ENCODE measurements at regions not wholly inside any gene's neighbourhood (a gene's known extent, or its start where the extent isn't known, plus 50 kb on each side); places are given as distances from the start of the nearest gene placed in this dataset.

DNA sequence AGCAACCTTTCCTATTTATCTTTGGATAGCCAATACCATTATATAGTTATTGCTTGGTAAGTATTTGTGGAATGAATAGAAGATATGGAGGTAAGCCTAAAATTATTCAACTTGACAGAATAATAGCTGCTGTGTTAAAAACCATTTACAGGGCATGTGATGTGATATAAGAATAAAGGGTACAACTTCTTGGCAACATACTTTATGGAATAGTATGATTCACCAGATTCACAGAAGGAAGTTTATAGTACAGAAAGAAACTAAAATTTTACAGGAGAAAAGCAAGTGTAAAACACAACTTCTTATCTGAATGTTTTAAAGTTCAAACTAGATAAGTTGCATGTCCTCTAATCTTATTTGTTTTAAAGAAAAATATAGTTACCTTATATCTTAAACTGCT is 186.4 kb upstream of the ZRANB2 start:
- H3K9me3 ChIP-seq (ENCODE audit: control insufficient read depth, insufficient read depth, low read length), result no peaks in the 10 kb centered on the region
- no peak overlapping the region for H3K9ac ChIP-seq (ENCODE audit: low read depth, low read length)
- H3K4me1 ChIP-seq (ENCODE audit: control insufficient read depth, insufficient read depth, low read length), result no peaks in the 10 kb centered on the region
- H3K27ac ChIP-seq (ENCODE audit: low read depth, low read length), result no peak overlapping the region
- H3K27me3 ChIP-seq (ENCODE audit: control insufficient read depth, insufficient read depth, low read length), result no peaks in the 10 kb centered on the region
- no peak overlapping the region for H3K4me3 ChIP-seq (ENCODE audit: low read depth, low read length)
- no peaks in the 10 kb centered on the region for H3K36me3 ChIP-seq (ENCODE audit: control insufficient read depth, insufficient read depth, low read length)

DNA sequence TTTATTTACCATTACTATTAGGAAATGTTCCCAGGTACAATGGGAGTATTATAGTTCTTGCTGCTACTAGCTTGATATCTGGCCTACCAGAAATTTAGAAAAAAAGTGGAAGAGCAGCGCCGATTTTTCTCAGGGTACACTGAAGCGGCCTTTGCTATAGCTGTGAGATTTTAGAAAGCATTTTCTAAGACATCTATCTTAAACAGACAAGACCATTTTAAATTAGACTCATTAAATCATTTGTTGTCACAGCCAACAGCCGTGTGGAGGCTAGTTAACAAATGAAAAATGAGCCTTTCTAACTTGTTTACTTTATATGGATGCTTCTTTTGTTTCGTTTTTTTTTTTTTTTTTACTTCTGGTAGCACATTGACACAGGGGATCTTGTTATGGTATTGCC is 183.2 kb upstream of the ZRANB2 start:
- Histone ChIP-seq H3K27me3 (ENCODE audit: control insufficient read depth, insufficient read depth, low read length) (no peaks in the 10 kb centered on the region), H3K4me1 (ENCODE audit: control insufficient read depth, insufficient read depth, low read length) (no peaks in the 10 kb centered on the region), H3K4me3 (ENCODE audit: low read depth, low read length) (no peak overlapping the region), H3K27ac (ENCODE audit: low read depth, low read length) (no peak overlapping the region), H3K9ac (ENCODE audit: low read depth, low read length) (no peak overlapping the region), H3K9me3 (ENCODE audit: control insufficient read depth, insufficient read depth, low read length) (no peaks in the 10 kb centered on the region), H3K36me3 (ENCODE audit: control insufficient read depth, insufficient read depth, low read length) (no peaks in the 10 kb centered on the region)

DNA sequence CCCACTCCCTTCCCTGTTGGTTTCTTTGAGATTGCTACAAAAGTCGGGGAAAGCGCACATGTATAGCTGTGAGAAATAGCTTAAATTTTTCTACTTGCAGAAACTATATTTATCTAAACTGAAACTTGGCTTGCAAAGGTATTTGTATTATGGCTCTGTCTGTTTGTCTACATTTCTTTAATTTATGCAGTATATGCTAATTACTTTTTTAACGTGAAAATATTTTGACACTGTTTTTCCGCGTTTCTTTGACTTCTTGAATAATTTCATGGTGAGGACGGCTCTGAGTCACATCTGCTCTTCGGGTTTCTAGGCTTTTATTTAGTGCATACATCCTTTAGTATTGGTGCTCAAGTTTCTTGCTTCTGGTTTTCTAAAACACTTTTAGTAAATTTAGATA is 182.1 kb upstream of the ZRANB2 start:
- Histone ChIP-seq H3K9ac (ENCODE audit: low read depth, low read length) (no peak overlapping the region), H3K9me3 (ENCODE audit: control insufficient read depth, insufficient read depth, low read length) (no peaks in the 10 kb centered on the region), H3K4me1 (ENCODE audit: control insufficient read depth, insufficient read depth, low read length) (no peaks in the 10 kb centered on the region), H3K4me3 (ENCODE audit: low read depth, low read length) (no peak overlapping the region), H3K36me3 (ENCODE audit: control insufficient read depth, insufficient read depth, low read length) (no peaks in the 10 kb centered on the region), H3K27me3 (ENCODE audit: control insufficient read depth, insufficient read depth, low read length) (no peaks in the 10 kb centered on the region), H3K27ac (ENCODE audit: low read depth, low read length) (no peak overlapping the region)

DNA sequence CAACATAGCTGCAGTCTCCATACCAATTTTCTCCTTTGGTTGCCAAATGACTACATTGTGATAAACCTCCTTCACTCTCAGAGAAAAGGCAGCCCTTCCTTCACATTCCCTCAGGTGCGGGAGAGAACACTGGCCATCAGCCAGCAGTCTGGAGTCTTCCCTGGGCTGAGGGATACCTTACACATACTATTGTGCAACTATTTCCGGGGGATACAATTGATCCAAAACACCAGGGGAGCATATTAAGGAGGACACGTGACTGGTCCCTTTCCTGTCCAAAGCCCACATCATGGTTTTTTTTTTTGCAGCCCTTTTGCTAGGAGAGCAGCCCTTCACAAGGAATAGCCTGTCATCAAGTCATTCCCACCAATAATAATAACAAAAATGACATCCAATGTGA is 172.1 kb upstream of the ZRANB2 start:
- no peaks in the 10 kb centered on the region for H3K36me3 ChIP-seq (ENCODE audit: control insufficient read depth, insufficient read depth, low read length)
- no peak overlapping the region for H3K9ac ChIP-seq (ENCODE audit: low read depth, low read length)
- no peaks in the 10 kb centered on the region for H3K9me3 ChIP-seq (ENCODE audit: control insufficient read depth, insufficient read depth, low read length)
- no peak overlapping the region for H3K4me3 ChIP-seq (ENCODE audit: low read depth, low read length)
- no peaks in the 10 kb centered on the region for H3K4me1 ChIP-seq (ENCODE audit: control insufficient read depth, insufficient read depth, low read length)
- H3K27ac ChIP-seq (ENCODE audit: low read depth, low read length), result no peak overlapping the region
- no peaks in the 10 kb centered on the region for H3K27me3 ChIP-seq (ENCODE audit: control insufficient read depth, insufficient read depth, low read length)

DNA sequence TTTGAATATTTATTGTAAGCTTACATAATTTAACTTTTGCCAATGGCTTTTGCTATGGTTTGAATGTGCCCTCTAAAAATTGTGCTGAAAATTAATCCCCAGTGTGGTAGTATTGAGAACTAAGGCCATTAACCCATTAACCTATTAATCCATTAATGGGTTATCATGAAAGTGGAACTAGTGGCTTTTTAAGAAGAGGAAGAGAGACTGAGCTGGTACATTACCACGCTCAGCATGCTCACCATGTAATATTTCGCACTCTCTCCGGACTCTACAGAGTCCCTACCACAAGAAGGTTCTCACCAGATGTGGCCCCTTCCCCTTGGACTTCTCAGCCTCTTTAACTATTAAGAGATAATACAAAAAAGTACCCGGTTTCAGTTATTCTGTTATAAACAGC is 164.4 kb upstream of the ZRANB2 start:
- Histone ChIP-seq H3K9me3 (ENCODE audit: control insufficient read depth, insufficient read depth, low read length) (no peaks in the 10 kb centered on the region), H3K4me1 (ENCODE audit: control insufficient read depth, insufficient read depth, low read length) (no peaks in the 10 kb centered on the region), H3K9ac (ENCODE audit: low read depth, low read length) (no peak overlapping the region)

DNA sequence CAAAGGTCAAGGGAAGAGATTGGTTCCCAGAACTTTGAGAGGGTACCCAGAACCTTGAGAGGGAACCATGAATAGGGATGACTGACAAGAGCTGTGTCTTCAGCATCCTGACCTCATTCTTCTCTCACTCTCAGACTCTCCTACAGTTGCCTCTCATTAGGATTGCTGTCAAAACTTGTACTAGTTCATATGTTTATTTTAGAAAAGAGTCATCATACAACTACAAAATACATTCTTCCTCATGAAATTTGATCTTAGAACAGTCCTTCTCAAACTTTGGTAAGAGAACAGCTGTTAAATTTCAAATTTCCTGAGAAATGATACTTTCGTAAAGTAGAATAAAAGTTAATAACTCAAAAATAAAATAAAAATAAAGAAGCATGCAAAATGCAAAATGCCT is 161.4 kb upstream of the ZRANB2 start:
- Histone ChIP-seq H3K9ac (ENCODE audit: low read depth, low read length) (no peak overlapping the region), H3K27me3 (ENCODE audit: control insufficient read depth, insufficient read depth, low read length) (no peaks in the 10 kb centered on the region), H3K27ac (ENCODE audit: low read depth, low read length) (no peak overlapping the region), H3K4me1 (ENCODE audit: control insufficient read depth, insufficient read depth, low read length) (no peaks in the 10 kb centered on the region), H3K36me3 (ENCODE audit: control insufficient read depth, insufficient read depth, low read length) (no peaks in the 10 kb centered on the region), H3K4me3 (ENCODE audit: low read depth, low read length) (no peak overlapping the region), H3K9me3 (ENCODE audit: control insufficient read depth, insufficient read depth, low read length) (no peaks in the 10 kb centered on the region)

More for the DNA sequence above, 164.4 kb upstream of the ZRANB2 start:
- no peaks in the 10 kb centered on the region for H3K27me3 ChIP-seq (ENCODE audit: control insufficient read depth, insufficient read depth, low read length)
- no peak overlapping the region for H3K27ac ChIP-seq (ENCODE audit: low read depth, low read length)
- H3K4me3 ChIP-seq (ENCODE audit: low read depth, low read length), result no peak overlapping the region
- no peaks in the 10 kb centered on the region for H3K36me3 ChIP-seq (ENCODE audit: control insufficient read depth, insufficient read depth, low read length)

DNA sequence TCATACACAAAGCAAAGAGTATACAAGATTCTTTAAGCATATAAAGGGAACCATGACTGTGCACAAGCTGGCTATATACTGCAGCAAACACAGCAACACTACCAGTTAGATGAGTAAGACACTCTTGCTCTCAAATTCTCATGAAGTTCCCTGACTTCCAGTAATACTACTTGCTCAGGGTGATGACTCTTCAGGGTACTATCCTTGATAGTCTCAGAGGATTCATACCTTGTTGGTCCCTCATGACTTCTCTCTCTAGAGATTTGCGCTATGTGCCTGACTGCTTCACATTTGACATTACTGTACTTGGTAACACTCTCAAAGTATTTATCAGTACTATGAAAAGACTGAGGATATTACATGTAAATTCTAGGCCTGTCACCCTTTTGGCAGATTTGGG is 159.8 kb upstream of the ZRANB2 start:
- Histone ChIP-seq H3K27ac (ENCODE audit: low read depth, low read length) (no peak overlapping the region), H3K36me3 (ENCODE audit: control insufficient read depth, insufficient read depth, low read length) (no peaks in the 10 kb centered on the region), H3K9me3 (ENCODE audit: control insufficient read depth, insufficient read depth, low read length) (no peaks in the 10 kb centered on the region), H3K27me3 (ENCODE audit: control insufficient read depth, insufficient read depth, low read length) (no peaks in the 10 kb centered on the region), H3K4me1 (ENCODE audit: control insufficient read depth, insufficient read depth, low read length) (no peaks in the 10 kb centered on the region), H3K9ac (ENCODE audit: low read depth, low read length) (no peak overlapping the region), H3K4me3 (ENCODE audit: low read depth, low read length) (no peak overlapping the region)

DNA sequence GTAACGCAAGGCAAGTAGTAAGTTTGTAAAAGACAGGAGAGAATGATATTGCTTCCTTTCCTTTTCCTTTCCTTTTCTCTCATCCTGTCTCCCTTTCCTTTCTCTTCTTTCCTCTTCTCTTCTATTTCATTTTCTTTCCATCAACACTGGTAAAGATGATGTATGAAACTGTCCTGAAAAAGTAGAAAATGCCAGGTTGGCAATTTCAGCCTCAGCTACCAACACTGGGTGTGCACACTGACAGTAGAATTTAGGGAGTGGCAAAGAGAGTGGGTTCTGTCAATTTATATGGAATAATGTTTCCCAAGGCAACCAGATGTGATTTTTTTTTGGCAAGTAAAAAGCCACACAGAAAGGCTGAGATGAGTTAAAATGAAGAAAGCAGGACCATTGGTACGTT is 155.7 kb upstream of the ZRANB2 start:
- Histone ChIP-seq H3K4me1 (ENCODE audit: control insufficient read depth, insufficient read depth, low read length) (peaks cover 12% of the 10 kb centered on the region), H3K4me3 (ENCODE audit: low read depth, low read length) (no peak overlapping the region), H3K27me3 (ENCODE audit: control insufficient read depth, insufficient read depth, low read length) (no peaks in the 10 kb centered on the region), H3K27ac (ENCODE audit: low read depth, low read length) (no peak overlapping the region), H3K9me3 (ENCODE audit: control insufficient read depth, insufficient read depth, low read length) (no peaks in the 10 kb centered on the region), H3K36me3 (ENCODE audit: control insufficient read depth, insufficient read depth, low read length) (no peaks in the 10 kb centered on the region), H3K9ac (ENCODE audit: low read depth, low read length) (no peak overlapping the region)

DNA sequence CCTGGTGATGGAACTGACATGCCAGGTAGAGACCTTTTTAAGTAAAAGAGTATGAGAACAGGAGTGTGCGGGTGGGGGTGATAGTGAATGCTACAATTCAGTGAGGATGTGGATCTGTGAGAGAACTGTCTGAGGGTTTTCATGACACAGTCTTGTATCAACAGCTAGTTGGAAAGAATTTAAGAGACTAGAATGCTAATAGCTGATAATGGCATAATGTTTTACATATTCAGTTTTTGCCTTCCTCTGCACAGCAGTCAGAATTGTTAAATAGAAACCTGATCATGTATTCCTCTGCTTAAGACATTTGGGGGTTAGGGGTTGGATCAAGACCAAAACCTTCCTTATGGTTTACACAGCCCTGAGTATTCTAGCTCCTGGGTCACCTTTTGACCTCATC is 152.8 kb upstream of the ZRANB2 start:
- Histone ChIP-seq H3K9ac (ENCODE audit: low read depth, low read length) (no peak overlapping the region), H3K36me3 (ENCODE audit: control insufficient read depth, insufficient read depth, low read length) (no peaks in the 10 kb centered on the region), H3K27ac (ENCODE audit: low read depth, low read length) (no peak overlapping the region), H3K9me3 (ENCODE audit: control insufficient read depth, insufficient read depth, low read length) (no peaks in the 10 kb centered on the region), H3K4me3 (ENCODE audit: low read depth, low read length) (no peak overlapping the region), H3K4me1 (ENCODE audit: control insufficient read depth, insufficient read depth, low read length) (peaks cover 21% of the 10 kb centered on the region), H3K27me3 (ENCODE audit: control insufficient read depth, insufficient read depth, low read length) (no peaks in the 10 kb centered on the region)

DNA sequence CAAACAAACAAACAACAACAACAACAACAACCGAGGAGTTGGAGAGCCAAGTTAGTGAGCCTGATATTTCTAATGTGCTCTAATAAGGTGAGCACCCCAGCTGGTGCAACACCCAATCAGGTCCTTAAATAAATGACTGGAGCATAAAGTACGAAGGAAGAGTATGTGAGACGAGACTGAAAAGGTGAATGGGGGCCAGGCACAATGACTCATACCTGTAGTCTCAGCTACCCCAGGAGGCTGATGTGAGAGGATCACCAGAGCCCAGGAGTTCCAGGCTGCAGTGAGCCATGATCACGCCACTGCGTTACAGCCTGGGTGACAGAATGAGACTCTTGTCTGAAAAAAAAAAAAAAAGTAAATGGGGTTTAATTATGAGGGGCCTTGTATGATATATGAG is 152.0 kb upstream of the ZRANB2 start:
- Histone ChIP-seq H3K9ac (ENCODE audit: low read depth, low read length) (no peak overlapping the region), H3K27ac (ENCODE audit: low read depth, low read length) (no peak overlapping the region), H3K9me3 (ENCODE audit: control insufficient read depth, insufficient read depth, low read length) (no peaks in the 10 kb centered on the region), H3K27me3 (ENCODE audit: control insufficient read depth, insufficient read depth, low read length) (no peaks in the 10 kb centered on the region), H3K4me1 (ENCODE audit: control insufficient read depth, insufficient read depth, low read length) (peaks cover 27% of the 10 kb centered on the region), H3K4me3 (ENCODE audit: low read depth, low read length) (no peak overlapping the region), H3K36me3 (ENCODE audit: control insufficient read depth, insufficient read depth, low read length) (no peaks in the 10 kb centered on the region)

DNA sequence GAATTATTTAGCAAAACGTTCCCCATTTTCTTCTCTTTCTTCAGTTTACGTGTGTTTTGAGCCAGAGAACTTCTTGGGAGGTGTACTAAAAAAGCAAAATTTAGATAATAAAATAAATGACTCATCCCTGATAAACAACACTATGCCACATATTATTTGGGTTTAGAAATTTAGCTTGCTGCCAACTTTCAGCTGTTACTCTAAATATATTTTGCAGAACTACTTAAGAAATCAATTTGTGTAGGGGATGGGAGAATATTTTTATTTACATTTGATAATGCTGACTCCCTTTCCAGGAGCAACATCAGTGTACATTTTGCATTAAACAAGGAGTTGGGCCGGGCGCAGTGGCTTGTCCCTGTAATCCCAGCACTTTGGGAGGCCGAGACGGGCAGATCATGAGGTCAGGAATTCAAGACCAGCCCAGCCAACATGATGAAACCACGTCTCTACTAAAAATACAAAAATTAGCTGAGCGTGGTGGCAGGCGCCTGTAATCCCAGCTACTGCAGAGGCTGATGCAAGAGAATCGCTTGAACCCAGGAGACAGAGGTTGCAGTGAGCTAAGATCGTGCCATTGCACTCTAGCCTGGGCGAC is 151.4 kb upstream of the ZRANB2 start:
- no peaks in the 10 kb centered on the region for H3K36me3 ChIP-seq (ENCODE audit: control insufficient read depth, insufficient read depth, low read length)
- H3K4me1 ChIP-seq (ENCODE audit: control insufficient read depth, insufficient read depth, low read length), result peaks cover 27% of the 10 kb centered on the region
- no peak overlapping the region for H3K4me3 ChIP-seq (ENCODE audit: low read depth, low read length)
- H3K27ac ChIP-seq (ENCODE audit: low read depth, low read length), result no peak overlapping the region
- H3K9me3 ChIP-seq (ENCODE audit: control insufficient read depth, insufficient read depth, low read length), result no peaks in the 10 kb centered on the region
- no peak overlapping the region for H3K9ac ChIP-seq (ENCODE audit: low read depth, low read length)
- H3K27me3 ChIP-seq (ENCODE audit: control insufficient read depth, insufficient read depth, low read length), result no peaks in the 10 kb centered on the region

DNA sequence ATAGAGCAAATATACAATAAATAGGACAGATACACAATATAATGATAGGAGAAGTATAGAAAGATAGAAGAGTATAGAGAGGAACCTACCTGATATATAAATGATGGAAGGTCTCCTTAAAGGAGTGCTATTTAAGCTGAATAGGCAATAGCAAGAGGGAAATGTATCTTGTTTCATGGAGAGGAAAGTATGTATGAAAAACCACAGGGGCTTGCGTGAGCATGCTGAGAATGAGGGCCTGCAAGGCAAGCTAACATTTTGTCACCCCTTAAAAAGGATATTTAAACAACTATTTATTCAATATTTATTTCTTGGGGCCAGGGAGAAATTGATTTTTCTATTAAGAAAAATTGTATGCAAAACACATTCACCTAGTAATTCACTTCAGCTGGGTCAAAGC is 150.9 kb upstream of the ZRANB2 start:
- Histone ChIP-seq H3K4me1 (ENCODE audit: control insufficient read depth, insufficient read depth, low read length) (peaks cover 27% of the 10 kb centered on the region), H3K27me3 (ENCODE audit: control insufficient read depth, insufficient read depth, low read length) (no peaks in the 10 kb centered on the region), H3K36me3 (ENCODE audit: control insufficient read depth, insufficient read depth, low read length) (no peaks in the 10 kb centered on the region), H3K9me3 (ENCODE audit: control insufficient read depth, insufficient read depth, low read length) (no peaks in the 10 kb centered on the region), H3K27ac (ENCODE audit: low read depth, low read length) (no peak overlapping the region), H3K4me3 (ENCODE audit: low read depth, low read length) (no peak overlapping the region), H3K9ac (ENCODE audit: low read depth, low read length) (no peak overlapping the region)

Data from HUES48 (cell line).